PC-9 (cell line): ENCODE measurements at regions not wholly inside any gene's neighbourhood (a gene's known extent, or its start where the extent isn't known, plus 50 kb on each side); places are given as distances from the start of the nearest gene placed in this dataset.

Experiments
- BruUV-seq: library from RNA; stranded (reverse); fragments of 400-500 nt; replicated peaks from 2 replicates; lab custom pipeline; 2021; lab: Mats Ljungman, UMichigan
- CTCF ChIA-PET: fragments of 300-600 bp; sonication (Branson Sonifier 250); formaldehyde crosslinking; loops from one replicate; lab custom pipeline; 2022; ENCODE audit warnings: antibody characterized with exemption; lab: Charles Lee
- POLR2A ChIA-PET: fragments of 300-600 bp; sonication (Branson Sonifier 250); formaldehyde crosslinking; loops from one replicate; lab custom pipeline; 2022; ENCODE audit warnings: antibody characterized with exemption; ENCODE audit not compliant: unreplicated experiment; lab: Charles Lee
- DNase-seq, 2 experiments: peaks; one replicate each; pipeline versions ENCODE4 v3.0.0 to v3.0.0-alpha.2; 2015 to 2022; ENCODE audit warnings: mixed read lengths in 1 of 2
- H2AFZ ChIP-seq: fragments of 200-600 bp; sonication (generic); 2 replicates; pipeline ENCODE4 v1.8.1; 2017; ENCODE audit warnings: antibody characterized with exemption
- H3F3A ChIP-seq: fragments of 200-600 bp; sonication (generic); 2 replicates; pipeline ENCODE4 v1.8.1; 2017; ENCODE audit warnings: antibody characterized with exemption, mild to moderate bottlenecking, low read depth; ENCODE audit not compliant: insufficient read depth
- H3K27ac ChIP-seq: fragments of 200-600 bp; sonication (generic); 2 replicates; pipeline ENCODE4 v1.6.1; 2016; ENCODE audit warnings: mixed run types
- H3K27me3 ChIP-seq: fragments of 200-600 bp; sonication (generic); 2 replicates; pipeline ENCODE4 v1.6.1; 2016; ENCODE audit warnings: low read depth, mixed run types; ENCODE audit not compliant: insufficient read depth
- H3K36me3 ChIP-seq: fragments of 200-600 bp; sonication (generic); 2 replicates; pipeline ENCODE4 v1.6.1; 2016; ENCODE audit warnings: low read depth, mixed run types
- H3K4me1 ChIP-seq: fragments of 200-600 bp; sonication (generic); replicated peaks from 2 replicates; pipeline ENCODE4 v1.6.1; 2016; ENCODE audit warnings: mixed run types; ENCODE audit not compliant: insufficient read depth
- H3K4me2 ChIP-seq: fragments of 200-600 bp; sonication (generic); 2 replicates; pipeline ENCODE4 v1.6.1; 2017; ENCODE audit warnings: mixed run types
- H3K4me3 ChIP-seq: fragments of 200-600 bp; sonication (generic); 2 replicates; pipeline ENCODE4 v1.6.1; 2016; ENCODE audit warnings: mixed run types
- H3K79me2 ChIP-seq: fragments of 200-600 bp; sonication (generic); 2 replicates; pipeline ENCODE4 v1.6.1; 2017; ENCODE audit warnings: low read depth, mixed run types
- H3K9me2 ChIP-seq: fragments of 200-600 bp; sonication (generic); 2 replicates; pipeline ENCODE4 v1.8.1; 2017; ENCODE audit warnings: mild to moderate bottlenecking; ENCODE audit not compliant: insufficient read depth
- H3K9me3 ChIP-seq: fragments of 200-600 bp; sonication (generic); 2 replicates; pipeline ENCODE4 v1.8.1; 2016; ENCODE audit warnings: low read depth; ENCODE audit not compliant: insufficient read depth
- H4K20me1 ChIP-seq: fragments of 200-600 bp; sonication (generic); 2 replicates; pipeline ENCODE4 v1.8.1; 2017; ENCODE audit not compliant: insufficient read depth
- EZH2 ChIP-seq: fragments of 200-600 bp; sonication (generic); IDR thresholded peaks from 2 replicates; pipeline ENCODE4 v1.8.0; 2017; ENCODE audit warnings: antibody characterized with exemption, low read depth
- intact Hi-C: fragments of 100-400 bp; cut with micrococcal nuclease; formaldehyde crosslinking; loops from one replicate; pipeline ENCODE4 v1.10.0; 2022; ENCODE audit not compliant: unreplicated experiment
- TF ChIP-seq, protein P1 (sequence below): fragments of 200-600 bp; sonication (generic); conservative IDR thresholded peaks from 2 replicates; pipeline ENCODE4 v1.6.1; 2017; ENCODE audit warnings: mixed run types, antibody characterized with exemption, mild to moderate bottlenecking, moderate library complexity

DNA sequence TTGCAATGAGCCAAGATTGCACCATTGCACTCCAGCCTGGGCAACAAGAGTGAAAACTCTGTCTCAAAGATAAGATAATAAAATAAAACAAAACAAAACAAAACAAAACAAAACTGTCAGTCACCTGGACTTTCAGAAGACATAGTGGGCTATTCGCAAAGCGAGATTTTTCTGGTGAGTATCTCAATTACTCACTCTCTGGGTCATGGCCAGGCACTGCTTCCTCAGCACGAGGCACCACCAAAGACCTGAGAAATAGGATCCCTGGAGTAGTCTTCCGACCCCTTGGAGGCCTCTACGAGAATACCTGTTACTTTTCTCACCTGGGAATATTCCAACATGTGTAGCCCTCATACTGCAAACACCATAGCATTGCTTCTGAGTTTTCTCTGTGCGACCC lies 201.7 kb upstream of the ZNF618 start:
- CTCF ChIA-PET: interaction anchor here (0.5 kb wide), 1 partner anchor 268 kb away, joined by 3 read pairs; no protein-coding TSS in a partner anchor
- intact Hi-C loops: no loop called here
- Histone ChIP-seq H3K27me3 (peaks cover 95% of the 10 kb centered on the region), H3F3A (no peaks in the 10 kb centered on the region), H3K79me2 (no peaks in the 10 kb centered on the region), H3K4me2 (no peak overlapping the region), H3K27ac (no peak overlapping the region), H2AFZ (no peak overlapping the region), H3K36me3 (no peaks in the 10 kb centered on the region), H4K20me1 (no peaks in the 10 kb centered on the region), H3K9me3 (no peaks in the 10 kb centered on the region), H3K4me1 (no peaks in the 10 kb centered on the region), H3K4me3 (no peak overlapping the region), H3K9me2 (no peaks in the 10 kb centered on the region)
- TF ChIP-seq, protein P1, sequence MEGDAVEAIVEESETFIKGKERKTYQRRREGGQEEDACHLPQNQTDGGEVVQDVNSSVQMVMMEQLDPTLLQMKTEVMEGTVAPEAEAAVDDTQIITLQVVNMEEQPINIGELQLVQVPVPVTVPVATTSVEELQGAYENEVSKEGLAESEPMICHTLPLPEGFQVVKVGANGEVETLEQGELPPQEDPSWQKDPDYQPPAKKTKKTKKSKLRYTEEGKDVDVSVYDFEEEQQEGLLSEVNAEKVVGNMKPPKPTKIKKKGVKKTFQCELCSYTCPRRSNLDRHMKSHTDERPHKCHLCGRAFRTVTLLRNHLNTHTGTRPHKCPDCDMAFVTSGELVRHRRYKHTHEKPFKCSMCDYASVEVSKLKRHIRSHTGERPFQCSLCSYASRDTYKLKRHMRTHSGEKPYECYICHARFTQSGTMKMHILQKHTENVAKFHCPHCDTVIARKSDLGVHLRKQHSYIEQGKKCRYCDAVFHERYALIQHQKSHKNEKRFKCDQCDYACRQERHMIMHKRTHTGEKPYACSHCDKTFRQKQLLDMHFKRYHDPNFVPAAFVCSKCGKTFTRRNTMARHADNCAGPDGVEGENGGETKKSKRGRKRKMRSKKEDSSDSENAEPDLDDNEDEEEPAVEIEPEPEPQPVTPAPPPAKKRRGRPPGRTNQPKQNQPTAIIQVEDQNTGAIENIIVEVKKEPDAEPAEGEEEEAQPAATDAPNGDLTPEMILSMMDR: no peak
- no peak for TF ChIP-seq EZH2
- POLR2A ChIA-PET: no interaction called here
- DNase-seq: no peak
- no TSS peak for BruUV-seq

DNA sequence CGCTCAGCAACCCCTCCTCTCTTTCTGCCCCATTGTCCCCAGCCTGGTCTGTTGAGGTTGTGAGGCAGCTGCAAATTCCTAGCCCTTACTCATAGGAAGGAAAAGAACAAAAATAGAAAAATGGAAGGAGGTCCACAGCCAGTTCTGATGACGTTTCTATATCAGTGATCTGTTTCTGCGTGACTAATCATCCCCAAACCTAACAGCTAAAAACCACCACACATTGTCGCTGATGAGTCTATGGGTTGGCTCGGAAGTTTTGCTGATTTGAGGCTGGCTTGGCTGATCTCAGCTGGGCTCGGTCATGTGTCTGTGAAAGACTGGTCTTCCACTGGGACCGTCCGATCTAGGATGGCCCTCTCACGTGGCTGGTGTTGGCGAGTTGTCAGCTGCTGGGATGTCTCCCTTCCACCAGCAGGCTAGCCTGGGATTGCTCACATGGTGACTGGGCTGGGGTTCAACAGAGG lies 200.6 kb upstream of the ZNF618 start:
- Histone ChIP-seq H3K4me2 (no peak overlapping the region), H3K9me2 (no peaks in the 10 kb centered on the region), H3K4me3 (no peak overlapping the region), H3K79me2 (no peaks in the 10 kb centered on the region), H3K4me1 (no peaks in the 10 kb centered on the region), H3K9me3 (no peaks in the 10 kb centered on the region), H4K20me1 (no peaks in the 10 kb centered on the region), H3K27ac (no peak overlapping the region), H3K36me3 (no peaks in the 10 kb centered on the region), H3K27me3 (peaks cover 89% of the 10 kb centered on the region), H3F3A (no peaks in the 10 kb centered on the region), H2AFZ (no peak overlapping the region)
- ChIA-PET POLR2A (no interaction called here), CTCF (interaction anchor here (0.6 kb wide), 1 partner anchor 200 kb away, joined by 10 read pairs; no protein-coding TSS in a partner anchor)
- no peak for TF ChIP-seq EZH2
- TF ChIP-seq, protein P1: no peak
- BruUV-seq: no TSS peak
- peak in 1 of 2 experiments; percentile 15 for DNase-seq
- intact Hi-C loops: no loop called here

DNA sequence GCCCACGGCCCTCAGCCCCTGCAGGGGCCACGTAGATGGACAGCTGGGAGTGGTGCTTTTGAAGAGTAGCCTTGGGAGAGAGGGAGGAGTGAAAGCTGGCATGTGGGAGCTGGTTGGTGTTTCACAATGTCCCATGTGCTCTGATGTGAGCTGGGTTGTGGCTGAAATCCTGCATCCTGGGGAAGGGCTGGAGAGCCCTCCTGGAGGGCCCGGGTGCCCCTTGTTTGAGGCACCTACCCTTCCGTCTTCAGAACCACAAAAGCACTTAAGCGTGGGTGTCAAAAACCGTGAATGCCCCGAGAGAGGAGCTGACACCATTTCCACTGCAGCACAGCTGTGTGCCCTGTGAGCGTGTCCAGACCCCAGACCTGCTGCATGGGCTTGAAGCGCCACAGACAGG lies 199.1 kb upstream of the ZNF618 start:
- H3K4me2 ChIP-seq: no peak overlapping the region
- no peaks in the 10 kb centered on the region for H3K9me2 ChIP-seq
- no peak for DNase-seq
- H4K20me1 ChIP-seq: no peaks in the 10 kb centered on the region
- no peaks in the 10 kb centered on the region for H3K36me3 ChIP-seq
- BruUV-seq: no TSS peak
- no peak overlapping the region for H3K4me3 ChIP-seq
- ChIA-PET CTCF (no interaction called here), POLR2A (no interaction called here)
- no peaks in the 10 kb centered on the region for H3F3A ChIP-seq
- peaks cover 89% of the 10 kb centered on the region for H3K27me3 ChIP-seq
- H3K4me1 ChIP-seq: no peaks in the 10 kb centered on the region
- H3K79me2 ChIP-seq: no peaks in the 10 kb centered on the region
- intact Hi-C loops: no loop called here
- no peaks in the 10 kb centered on the region for H3K9me3 ChIP-seq
- no peak overlapping the region for H2AFZ ChIP-seq
- H3K27ac ChIP-seq: no peak overlapping the region
- no peak for TF ChIP-seq EZH2

DNA sequence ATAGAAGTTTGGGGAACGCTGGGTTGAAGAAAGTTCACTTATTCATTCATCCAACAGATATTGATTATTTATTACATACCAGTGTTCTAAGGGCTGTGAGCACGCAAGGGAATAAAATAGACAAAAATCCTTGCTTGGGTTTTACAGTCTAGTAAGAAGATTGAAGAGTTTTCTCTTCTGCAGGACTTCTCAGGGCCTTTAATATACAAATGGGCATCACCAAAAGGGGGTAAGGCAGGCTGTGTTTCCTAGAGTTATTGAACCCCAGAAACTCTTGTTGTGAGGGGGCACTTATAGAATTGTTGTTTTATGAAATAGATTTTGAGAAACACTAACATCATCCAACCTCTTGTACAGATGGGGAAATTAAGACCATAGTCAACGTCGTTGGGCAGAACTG lies 198.5 kb upstream of the ZNF618 start:
- DNase-seq: no peak
- H3K9me2 ChIP-seq: no peaks in the 10 kb centered on the region
- H3K4me1 ChIP-seq: no peaks in the 10 kb centered on the region
- POLR2A ChIA-PET: no interaction called here
- CTCF ChIA-PET: no interaction called here
- H3K4me2 ChIP-seq: no peak overlapping the region
- H3K27ac ChIP-seq: no peak overlapping the region
- H3K9me3 ChIP-seq: no peaks in the 10 kb centered on the region
- no TSS peak for BruUV-seq
- H3F3A ChIP-seq: no peaks in the 10 kb centered on the region
- H3K36me3 ChIP-seq: no peaks in the 10 kb centered on the region
- H3K27me3 ChIP-seq: peaks cover 89% of the 10 kb centered on the region
- no peaks in the 10 kb centered on the region for H3K79me2 ChIP-seq
- H4K20me1 ChIP-seq: no peaks in the 10 kb centered on the region
- no peak overlapping the region for H2AFZ ChIP-seq
- H3K4me3 ChIP-seq: no peak overlapping the region
- intact Hi-C loops: no loop called here
- TF ChIP-seq, protein P1: no peak
- no peak for TF ChIP-seq EZH2
